ENCODE measurements at regions not wholly inside any gene's neighbourhood (a gene's known extent, or its start where the extent isn't known, plus 50 kb on each side); places are given as distances from the start of the nearest gene placed in this dataset.

DNA sequence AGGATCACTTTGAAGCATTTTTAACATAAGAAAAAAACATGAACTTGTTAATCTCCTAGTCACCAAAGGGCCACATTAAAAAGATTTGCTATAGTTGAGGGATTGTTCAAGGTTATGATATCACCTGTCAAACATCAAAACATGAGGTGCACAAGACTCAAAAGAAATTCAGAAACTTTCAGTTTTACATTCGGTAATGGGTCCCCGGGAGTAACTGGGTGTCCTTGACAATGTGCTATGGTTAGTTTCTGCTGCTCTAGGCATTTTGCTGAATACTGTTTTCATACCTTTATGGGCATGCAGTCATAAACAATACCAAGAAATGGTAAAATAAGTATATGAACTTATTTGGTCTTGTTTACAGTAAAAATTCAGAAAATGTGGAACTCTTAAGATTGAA, 92.8 kb upstream of the EDIL3 start:
- Histone ChIP-seq H3K4me1 (ENCODE audit: low read depth, poor library complexity, severe bottlenecking) (no peaks in the 10 kb centered on the region), H3K4me3 (IDR thresholded peaks at IDR 0.05; ENCODE audit: insufficient read depth, low read depth, low read length) (no peak overlapping the region), H3K27me3 (ENCODE audit: insufficient read depth, low read depth) (no peaks in the 10 kb centered on the region), H4K20me1 (ENCODE audit: insufficient read depth) (no peaks in the 10 kb centered on the region), H3K9ac (no peak overlapping the region), H2AFZ (ENCODE audit: low read depth) (no peak overlapping the region), H3K4me2 (no peak overlapping the region), H3K27ac (no peak overlapping the region), H3K79me2 (ENCODE audit: insufficient read depth, low read depth) (no peaks in the 10 kb centered on the region), H3K36me3 (ENCODE audit: insufficient read depth) (no peaks in the 10 kb centered on the region)
- TF ChIP-seq CTCF (conservative IDR thresholded peaks at IDR 0.05; ENCODE audit: low read depth, low read length) = no peak

GRCh38 chr5:84474126-84474525, 89.4 kb upstream of the EDIL3 start:
- H3K9ac ChIP-seq = no peak overlapping the region
- H3K4me2 ChIP-seq = no peak overlapping the region
- no peak overlapping the region for H3K27ac ChIP-seq
- no peak overlapping the region for H3K4me3 ChIP-seq (IDR thresholded peaks at IDR 0.05; ENCODE audit: insufficient read depth, low read depth, low read length)
- no peaks in the 10 kb centered on the region for H3K79me2 ChIP-seq (ENCODE audit: insufficient read depth, low read depth)
- TF ChIP-seq CTCF (conservative IDR thresholded peaks at IDR 0.05; ENCODE audit: low read depth, low read length) = no peak
- no peaks in the 10 kb centered on the region for H3K36me3 ChIP-seq (ENCODE audit: insufficient read depth)
- H3K4me1 ChIP-seq (ENCODE audit: low read depth, poor library complexity, severe bottlenecking) = no peaks in the 10 kb centered on the region
- H4K20me1 ChIP-seq (ENCODE audit: insufficient read depth) = no peaks in the 10 kb centered on the region
- no peaks in the 10 kb centered on the region for H3K27me3 ChIP-seq (ENCODE audit: insufficient read depth, low read depth)
- no peak overlapping the region for H2AFZ ChIP-seq (ENCODE audit: low read depth)

- Histone ChIP-seq H3K4me1 (ENCODE audit: low read depth, poor library complexity, severe bottlenecking) (no peaks in the 10 kb centered on the region), H3K36me3 (ENCODE audit: insufficient read depth) (no peaks in the 10 kb centered on the region), H3K4me2 (no peak overlapping the region), H3K9ac (no peak overlapping the region), H3K27me3 (ENCODE audit: insufficient read depth, low read depth) (no peaks in the 10 kb centered on the region), H2AFZ (ENCODE audit: low read depth) (no peak overlapping the region), H3K27ac (no peak overlapping the region), H3K4me3 (IDR thresholded peaks at IDR 0.05; ENCODE audit: insufficient read depth, low read depth, low read length) (no peak overlapping the region), H4K20me1 (ENCODE audit: insufficient read depth) (no peaks in the 10 kb centered on the region), H3K79me2 (ENCODE audit: insufficient read depth, low read depth) (no peaks in the 10 kb centered on the region)
- no peak for TF ChIP-seq CTCF (conservative IDR thresholded peaks at IDR 0.05; ENCODE audit: low read depth, low read length)
These were observed 68.7 kb upstream of the EDIL3 start for GRCh38 chr5:84453405-84453804.

GRCh38 chr5:84450617-84451414, 66.1 kb upstream of the EDIL3 start:
- H3K27ac ChIP-seq = no peak overlapping the region
- no peaks in the 10 kb centered on the region for H3K79me2 ChIP-seq (ENCODE audit: insufficient read depth, low read depth)
- H4K20me1 ChIP-seq (ENCODE audit: insufficient read depth) = no peaks in the 10 kb centered on the region
- no peak overlapping the region for H3K9ac ChIP-seq
- no peak overlapping the region for H3K4me2 ChIP-seq
- no peaks in the 10 kb centered on the region for H3K36me3 ChIP-seq (ENCODE audit: insufficient read depth)
- no peaks in the 10 kb centered on the region for H3K27me3 ChIP-seq (ENCODE audit: insufficient read depth, low read depth)
- H3K4me1 ChIP-seq (ENCODE audit: low read depth, poor library complexity, severe bottlenecking) = no peaks in the 10 kb centered on the region
- peak; percentile 52; the same call in 1 of the 2 replicates for TF ChIP-seq CTCF (conservative IDR thresholded peaks at IDR 0.05; ENCODE audit: low read depth, low read length)
- no peak overlapping the region for H2AFZ ChIP-seq (ENCODE audit: low read depth)
- H3K4me3 ChIP-seq (IDR thresholded peaks at IDR 0.05; ENCODE audit: insufficient read depth, low read depth, low read length) = no peak overlapping the region
